ENCODE measurements at regions not wholly inside any gene's neighbourhood (a gene's known extent, or its start where the extent isn't known, plus 50 kb on each side); places are given as distances from the start of the nearest gene placed in this dataset.

GRCh38 chr11:20278727-20279126 is 84.8 kb upstream of the HTATIP2 start:
- Histone ChIP-seq H3K27ac (ENCODE audit: low read length) (no peak overlapping the region), H3K36me3 (ENCODE audit: control insufficient read depth, insufficient read depth, low read length) (no peaks in the 10 kb centered on the region), H3K27me3 (ENCODE audit: control insufficient read depth, insufficient read depth, low read length) (peaks cover 20% of the 10 kb centered on the region), H3K9me3 (ENCODE audit: control insufficient read depth, low read depth, low read length) (peaks cover 2% of the 10 kb centered on the region), H3K4me3 (ENCODE audit: low read length) (no peak overlapping the region), H3K4me1 (ENCODE audit: control insufficient read depth, insufficient read depth, low read length) (no peaks in the 10 kb centered on the region)
- WGBS (ENCODE audit: insufficient coverage, low lambda C conversion rate) = no CpG with 5 or more reads among the region's 5 CpGs
- DNase-seq = peak in 1 of 2 donors; percentile 7

- Histone ChIP-seq H3K27ac (ENCODE audit: low read length) (no peak overlapping the region), H3K4me3 (ENCODE audit: low read length) (no peak overlapping the region), H3K36me3 (ENCODE audit: control insufficient read depth, insufficient read depth, low read length) (no peaks in the 10 kb centered on the region), H3K9me3 (ENCODE audit: control insufficient read depth, low read depth, low read length) (no peaks in the 10 kb centered on the region), H3K27me3 (ENCODE audit: control insufficient read depth, insufficient read depth, low read length) (peaks cover 20% of the 10 kb centered on the region), H3K4me1 (ENCODE audit: control insufficient read depth, insufficient read depth, low read length) (no peaks in the 10 kb centered on the region)
- no peak for DNase-seq
- no CpG with 5 or more reads among the region's 14 CpGs for WGBS (ENCODE audit: insufficient coverage, low lambda C conversion rate)
Measured at GRCh38 chr11:20277014-20277413, 86.5 kb upstream of the HTATIP2 start.

GRCh38 chr11:20275987-20276965 is 87.2 kb upstream of the HTATIP2 start:
- no peaks in the 10 kb centered on the region for H3K36me3 ChIP-seq (ENCODE audit: control insufficient read depth, insufficient read depth, low read length)
- no peak for DNase-seq
- WGBS (ENCODE audit: insufficient coverage, low lambda C conversion rate) = 100% methylated on average over 1 of the region's 15 CpGs

GRCh38 chr11:20274031-20274430 is 89.5 kb upstream of the HTATIP2 start:
- no peaks in the 10 kb centered on the region for H3K4me1 ChIP-seq (ENCODE audit: control insufficient read depth, insufficient read depth, low read length)
- DNase-seq = no peak
- H3K27me3 ChIP-seq (ENCODE audit: control insufficient read depth, insufficient read depth, low read length) = peaks cover 19% of the 10 kb centered on the region
- no peak overlapping the region for H3K4me3 ChIP-seq (ENCODE audit: low read length)
- H3K27ac ChIP-seq (ENCODE audit: low read length) = no peak overlapping the region
- H3K36me3 ChIP-seq (ENCODE audit: control insufficient read depth, insufficient read depth, low read length) = no peaks in the 10 kb centered on the region
- no CpG with 5 or more reads among the region's 5 CpGs for WGBS (ENCODE audit: insufficient coverage, low lambda C conversion rate)
- no peaks in the 10 kb centered on the region for H3K9me3 ChIP-seq (ENCODE audit: control insufficient read depth, low read depth, low read length)

More at GRCh38 chr11:20275987-20276965, 87.2 kb upstream of the HTATIP2 start:
- H3K4me3 ChIP-seq (ENCODE audit: low read length) = no peak overlapping the region
- H3K27me3 ChIP-seq (ENCODE audit: control insufficient read depth, insufficient read depth, low read length) = peaks cover 20% of the 10 kb centered on the region
- no peaks in the 10 kb centered on the region for H3K9me3 ChIP-seq (ENCODE audit: control insufficient read depth, low read depth, low read length)
- H3K27ac ChIP-seq (ENCODE audit: low read length) = no peak overlapping the region
- H3K4me1 ChIP-seq (ENCODE audit: control insufficient read depth, insufficient read depth, low read length) = no peaks in the 10 kb centered on the region

GRCh38 chr11:20261526-20261925 is 101.3 kb upstream of the DBX1 start:
- H3K9me3 ChIP-seq (ENCODE audit: control insufficient read depth, low read depth, low read length) = no peaks in the 10 kb centered on the region
- no peak overlapping the region for H3K4me3 ChIP-seq (ENCODE audit: low read length)
- DNase-seq = no peak
- no peak overlapping the region for H3K27ac ChIP-seq (ENCODE audit: low read length)
- H3K27me3 ChIP-seq (ENCODE audit: control insufficient read depth, insufficient read depth, low read length) = no peaks in the 10 kb centered on the region
- no peaks in the 10 kb centered on the region for H3K4me1 ChIP-seq (ENCODE audit: control insufficient read depth, insufficient read depth, low read length)
- no CpG with 5 or more reads among the region's 3 CpGs for WGBS (ENCODE audit: insufficient coverage, low lambda C conversion rate)
- H3K36me3 ChIP-seq (ENCODE audit: control insufficient read depth, insufficient read depth, low read length) = no peaks in the 10 kb centered on the region

- no peaks in the 10 kb centered on the region for H3K36me3 ChIP-seq (ENCODE audit: control insufficient read depth, insufficient read depth, low read length)
- WGBS (ENCODE audit: insufficient coverage, low lambda C conversion rate) = no CpG with 5 or more reads among the region's 2 CpGs
- H3K27ac ChIP-seq (ENCODE audit: low read length) = no peak overlapping the region
- H3K27me3 ChIP-seq (ENCODE audit: control insufficient read depth, insufficient read depth, low read length) = no peaks in the 10 kb centered on the region
- no peak overlapping the region for H3K4me3 ChIP-seq (ENCODE audit: low read length)
- no peak for DNase-seq
- no peaks in the 10 kb centered on the region for H3K9me3 ChIP-seq (ENCODE audit: control insufficient read depth, low read depth, low read length)
- no peaks in the 10 kb centered on the region for H3K4me1 ChIP-seq (ENCODE audit: control insufficient read depth, insufficient read depth, low read length)
Measured at GRCh38 chr11:20260307-20260706, 100.0 kb upstream of the DBX1 start.

GRCh38 chr11:20259506-20259905 is 99.2 kb upstream of the DBX1 start:
- no peaks in the 10 kb centered on the region for H3K36me3 ChIP-seq (ENCODE audit: control insufficient read depth, insufficient read depth, low read length)
- no peaks in the 10 kb centered on the region for H3K9me3 ChIP-seq (ENCODE audit: control insufficient read depth, low read depth, low read length)
- no peak overlapping the region for H3K4me3 ChIP-seq (ENCODE audit: low read length)
- H3K27me3 ChIP-seq (ENCODE audit: control insufficient read depth, insufficient read depth, low read length) = no peaks in the 10 kb centered on the region
- DNase-seq = no peak
- H3K27ac ChIP-seq (ENCODE audit: low read length) = no peak overlapping the region
- H3K4me1 ChIP-seq (ENCODE audit: control insufficient read depth, insufficient read depth, low read length) = no peaks in the 10 kb centered on the region
- WGBS (ENCODE audit: insufficient coverage, low lambda C conversion rate) = no CpG with 5 or more reads among the region's 2 CpGs

- 61% methylated on average over 2 of the region's 6 CpGs for WGBS (ENCODE audit: insufficient coverage, low lambda C conversion rate)
- DNase-seq = no peak
- no peaks in the 10 kb centered on the region for H3K27me3 ChIP-seq (ENCODE audit: control insufficient read depth, insufficient read depth, low read length)
- no peaks in the 10 kb centered on the region for H3K36me3 ChIP-seq (ENCODE audit: control insufficient read depth, insufficient read depth, low read length)
- H3K27ac ChIP-seq (ENCODE audit: low read length) = no peak overlapping the region
- no peak overlapping the region for H3K4me3 ChIP-seq (ENCODE audit: low read length)
- H3K4me1 ChIP-seq (ENCODE audit: control insufficient read depth, insufficient read depth, low read length) = no peaks in the 10 kb centered on the region
- H3K9me3 ChIP-seq (ENCODE audit: control insufficient read depth, low read depth, low read length) = no peaks in the 10 kb centered on the region
Measured at GRCh38 chr11:20258376-20258895, 98.2 kb upstream of the DBX1 start.

- Histone ChIP-seq H3K27ac (ENCODE audit: low read length) (no peak overlapping the region), H3K4me3 (ENCODE audit: low read length) (no peak overlapping the region), H3K4me1 (ENCODE audit: control insufficient read depth, insufficient read depth, low read length) (no peaks in the 10 kb centered on the region), H3K9me3 (ENCODE audit: control insufficient read depth, low read depth, low read length) (no peaks in the 10 kb centered on the region), H3K36me3 (ENCODE audit: control insufficient read depth, insufficient read depth, low read length) (no peaks in the 10 kb centered on the region), H3K27me3 (ENCODE audit: control insufficient read depth, insufficient read depth, low read length) (no peaks in the 10 kb centered on the region)
- no peak for DNase-seq
- 100% methylated on average over 1 of the region's 1 CpG for whole genome bisulfite sequencing (ENCODE audit: insufficient coverage, low lambda C conversion rate)
Measured at GRCh38 chr11:20256925-20257324, 96.7 kb upstream of the DBX1 start.

GRCh38 chr11:20253796-20254195 is 93.5 kb upstream of the DBX1 start:
- no peak for DNase-seq
- Histone ChIP-seq H3K9me3 (ENCODE audit: control insufficient read depth, low read depth, low read length) (no peaks in the 10 kb centered on the region), H3K4me1 (ENCODE audit: control insufficient read depth, insufficient read depth, low read length) (no peaks in the 10 kb centered on the region), H3K27me3 (ENCODE audit: control insufficient read depth, insufficient read depth, low read length) (no peaks in the 10 kb centered on the region), H3K27ac (ENCODE audit: low read length) (no peak overlapping the region), H3K36me3 (ENCODE audit: control insufficient read depth, insufficient read depth, low read length) (no peaks in the 10 kb centered on the region), H3K4me3 (ENCODE audit: low read length) (no peak overlapping the region)
- WGBS (ENCODE audit: insufficient coverage, low lambda C conversion rate) = 100% methylated on average over 3 of the region's 5 CpGs

All from large intestine (tissue), 3 donors.